IMR-90 (cell line): ENCODE measurements at regions not wholly inside any gene's neighbourhood (a gene's known extent, or its start where the extent isn't known, plus 50 kb on each side); places are given as distances from the start of the nearest gene placed in this dataset.

ENCODE experiments used
- BHLHE40 ChIP-seq: fragments of 150-350 bp; IDR thresholded peaks from 2 replicates; pipeline ENCODE4 v1.6.1; 2016; ENCODE audit warnings: mild to moderate bottlenecking, low read depth, low read length
- CEBPB ChIP-seq: IDR thresholded peaks from 2 replicates; pipeline ENCODE4 v1.6.1; 2012; ENCODE audit warnings: low read depth, low read length, improper control_type of control experiment
- CHD1 ChIP-seq: IDR thresholded peaks from 2 replicates; pipeline ENCODE4 v1.6.1; 2012; ENCODE audit warnings: low read depth, low read length, improper control_type of control experiment
- NFE2L2 ChIP-seq: fragments of 150-350 bp; IDR thresholded peaks from 2 replicates; pipeline ENCODE4 v1.6.1; 2016; ENCODE audit warnings: low read depth, mild to moderate bottlenecking, low read length
- POLR2A ChIP-seq: IDR thresholded peaks from 2 replicates; pipeline ENCODE4 v1.6.1; 2012; ENCODE audit warnings: mild to moderate bottlenecking, low read depth, low read length
- RCOR1 ChIP-seq: IDR thresholded peaks from 2 replicates; pipeline ENCODE4 v1.6.1; 2012; ENCODE audit warnings: mild to moderate bottlenecking, low read length, improper control_type of control experiment; ENCODE audit not compliant: insufficient replicate concordance
- TF ChIP-seq, protein P1 (sequence below): conservative IDR thresholded peaks from 2 replicates; pipeline ENCODE4 v1.5.1; 2012; ENCODE audit warnings: mild to moderate bottlenecking, low read depth, low read length, improper control_type of control experiment
- TF ChIP-seq, protein P2 (sequence below): fragments of 150-350 bp; IDR thresholded peaks from 2 replicates; pipeline ENCODE4 v1.6.1; 2017; ENCODE audit warnings: mild to moderate bottlenecking, antibody characterized with exemption, low read length, low read depth

DNA sequence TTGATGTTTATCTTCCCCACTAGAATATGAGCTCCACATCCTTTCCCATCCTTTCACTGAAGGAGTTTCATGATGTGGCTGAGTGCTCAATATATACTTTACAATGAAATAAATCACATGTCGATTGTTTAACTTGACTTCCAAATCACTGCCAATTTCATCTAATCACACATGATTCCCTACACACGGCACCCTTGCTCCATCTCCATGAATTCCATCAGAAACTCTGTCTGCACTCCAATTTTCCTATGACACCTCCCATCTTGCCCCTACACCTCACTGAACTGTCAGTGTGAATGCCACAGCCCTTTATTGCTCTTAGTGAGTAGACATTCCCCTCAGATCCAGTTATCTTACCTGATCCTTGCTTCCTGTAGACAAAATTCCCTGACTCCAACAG is 366.0 kb downstream of the CMPK2 start:
- TF ChIP-seq, protein P1, sequence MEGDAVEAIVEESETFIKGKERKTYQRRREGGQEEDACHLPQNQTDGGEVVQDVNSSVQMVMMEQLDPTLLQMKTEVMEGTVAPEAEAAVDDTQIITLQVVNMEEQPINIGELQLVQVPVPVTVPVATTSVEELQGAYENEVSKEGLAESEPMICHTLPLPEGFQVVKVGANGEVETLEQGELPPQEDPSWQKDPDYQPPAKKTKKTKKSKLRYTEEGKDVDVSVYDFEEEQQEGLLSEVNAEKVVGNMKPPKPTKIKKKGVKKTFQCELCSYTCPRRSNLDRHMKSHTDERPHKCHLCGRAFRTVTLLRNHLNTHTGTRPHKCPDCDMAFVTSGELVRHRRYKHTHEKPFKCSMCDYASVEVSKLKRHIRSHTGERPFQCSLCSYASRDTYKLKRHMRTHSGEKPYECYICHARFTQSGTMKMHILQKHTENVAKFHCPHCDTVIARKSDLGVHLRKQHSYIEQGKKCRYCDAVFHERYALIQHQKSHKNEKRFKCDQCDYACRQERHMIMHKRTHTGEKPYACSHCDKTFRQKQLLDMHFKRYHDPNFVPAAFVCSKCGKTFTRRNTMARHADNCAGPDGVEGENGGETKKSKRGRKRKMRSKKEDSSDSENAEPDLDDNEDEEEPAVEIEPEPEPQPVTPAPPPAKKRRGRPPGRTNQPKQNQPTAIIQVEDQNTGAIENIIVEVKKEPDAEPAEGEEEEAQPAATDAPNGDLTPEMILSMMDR = no peak
- TF ChIP-seq NFE2L2 = no peak
- no peak for TF ChIP-seq POLR2A
- TF ChIP-seq, protein P2, sequence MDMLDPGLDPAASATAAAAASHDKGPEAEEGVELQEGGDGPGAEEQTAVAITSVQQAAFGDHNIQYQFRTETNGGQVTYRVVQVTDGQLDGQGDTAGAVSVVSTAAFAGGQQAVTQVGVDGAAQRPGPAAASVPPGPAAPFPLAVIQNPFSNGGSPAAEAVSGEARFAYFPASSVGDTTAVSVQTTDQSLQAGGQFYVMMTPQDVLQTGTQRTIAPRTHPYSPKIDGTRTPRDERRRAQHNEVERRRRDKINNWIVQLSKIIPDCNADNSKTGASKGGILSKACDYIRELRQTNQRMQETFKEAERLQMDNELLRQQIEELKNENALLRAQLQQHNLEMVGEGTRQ = no peak
- TF ChIP-seq CHD1 = no peak
- TF ChIP-seq CEBPB = no peak
- no peak for TF ChIP-seq BHLHE40
- TF ChIP-seq RCOR1 = no peak
